HG03457 (cell line): ENCODE measurements at regions not wholly inside any gene's neighbourhood (a gene's known extent, or its start where the extent isn't known, plus 50 kb on each side); places are given as distances from the start of the nearest gene placed in this dataset.

Experiments used
- ATAC-seq: cut with Tn5 transposase; IDR thresholded peaks from one replicate; pipeline ENCODE4 v1.9.1; 2021; ENCODE audit warnings: moderate number of reproducible peaks; ENCODE audit not compliant: unreplicated experiment

- ATAC-seq: no peak
Measured at GRCh38 chr1:182295697-182296096, 95.9 kb downstream of the GLUL start.

- no peak for ATAC-seq
Measured at GRCh38 chr1:182293119-182293589, 98.4 kb downstream of the GLUL start.

GRCh38 chr1:182292193-182292741, 99.3 kb downstream of the GLUL start:
- ATAC-seq: no peak

GRCh38 chr1:182291584-182292192, 99.9 kb downstream of the GLUL start:
- no peak for ATAC-seq

GRCh38 chr1:182288749-182289604, 102.6 kb downstream of the GLUL start:
- no peak for ATAC-seq

- ATAC-seq: no peak
Measured at GRCh38 chr1:182286761-182287160, 104.8 kb downstream of the GLUL start.

GRCh38 chr1:182283746-182284544, 107.6 kb downstream of the GLUL start:
- no peak for ATAC-seq

GRCh38 chr1:182281541-182281940, 110.0 kb downstream of the GLUL start:
- ATAC-seq: no peak

GRCh38 chr1:182280504-182280900, 111.1 kb downstream of the GLUL start:
- ATAC-seq: no peak

GRCh38 chr1:182279724-182280503, 111.7 kb downstream of the GLUL start:
- no peak for ATAC-seq

- ATAC-seq: no peak
Measured at GRCh38 chr1:182279302-182279701, 112.3 kb downstream of the GLUL start.

- ATAC-seq: no peak
Measured at GRCh38 chr1:182278144-182279054, 113.2 kb downstream of the GLUL start.

GRCh38 chr1:182275271-182275670, 116.3 kb downstream of the GLUL start:
- ATAC-seq: no peak

- no peak for ATAC-seq
Measured at GRCh38 chr1:182274618-182275017, 117.0 kb downstream of the GLUL start.

- ATAC-seq: no peak
Measured at GRCh38 chr1:182270731-182271130, 120.9 kb downstream of the GLUL start.

- no peak for ATAC-seq
Measured at GRCh38 chr1:182269097-182269496, 122.5 kb downstream of the GLUL start.

GRCh38 chr1:182268669-182269068, 122.9 kb downstream of the GLUL start:
- ATAC-seq: no peak

- ATAC-seq: no peak
Measured at GRCh38 chr1:182264185-182264584, 127.4 kb downstream of the GLUL start.

- ATAC-seq: no peak
Measured at GRCh38 chr1:182263706-182264105, 127.9 kb downstream of the GLUL start.
